GM12891 (cell line): ENCODE measurements at regions not wholly inside any gene's neighbourhood (a gene's known extent, or its start where the extent isn't known, plus 50 kb on each side); places are given as distances from the start of the nearest gene placed in this dataset.

Experiments used
- PAX5 ChIP-seq: IDR thresholded peaks from 2 replicates; pipeline ENCODE4 v1.6.1; 2011; ENCODE audit warnings: low read length, moderate library complexity, mild to moderate bottlenecking; ENCODE audit not compliant: insufficient read depth, severe bottlenecking
- POLR2A ChIP-seq: IDR thresholded peaks from 2 replicates; pipeline ENCODE4 v1.6.1; 2011; ENCODE audit warnings: low read depth, low read length, control low read depth
- TAF1 ChIP-seq: IDR thresholded peaks from 2 replicates; pipeline ENCODE4 v1.6.1; 2011; ENCODE audit warnings: low read depth, low read length, control low read depth

DNA sequence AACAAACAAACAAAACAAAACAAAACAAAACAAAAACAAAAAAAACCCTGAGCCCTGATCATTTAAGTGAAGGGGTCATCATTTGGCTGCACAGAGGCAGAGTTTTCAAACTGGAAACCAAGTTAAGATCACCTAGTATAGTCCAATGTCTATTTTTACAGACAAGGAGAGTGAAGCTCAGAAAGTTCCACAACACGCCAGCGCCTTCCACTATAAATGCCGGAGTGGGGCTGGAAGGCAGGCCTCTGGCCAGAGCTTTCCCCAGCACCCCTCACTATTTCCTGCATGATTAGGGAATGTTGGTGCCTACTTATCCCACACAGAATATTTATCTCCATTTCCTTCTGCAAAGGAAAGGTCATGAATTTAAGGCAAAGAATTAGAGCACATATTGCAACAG, 319.7 kb upstream of the WWC1 start:
- no peak for TF ChIP-seq POLR2A
- no peak for TF ChIP-seq TAF1
- TF ChIP-seq PAX5, result no peak
